Fibroblast of gingiva (primary cell): ENCODE measurements at regions not wholly inside any gene's neighbourhood (a gene's known extent, or its start where the extent isn't known, plus 50 kb on each side); places are given as distances from the start of the nearest gene placed in this dataset.

ENCODE experiments used
- DNase-seq: peaks from one replicate; pipeline ENCODE4 v3.0.0-alpha.2; 2011; ENCODE audit warnings: low read depth

DNA sequence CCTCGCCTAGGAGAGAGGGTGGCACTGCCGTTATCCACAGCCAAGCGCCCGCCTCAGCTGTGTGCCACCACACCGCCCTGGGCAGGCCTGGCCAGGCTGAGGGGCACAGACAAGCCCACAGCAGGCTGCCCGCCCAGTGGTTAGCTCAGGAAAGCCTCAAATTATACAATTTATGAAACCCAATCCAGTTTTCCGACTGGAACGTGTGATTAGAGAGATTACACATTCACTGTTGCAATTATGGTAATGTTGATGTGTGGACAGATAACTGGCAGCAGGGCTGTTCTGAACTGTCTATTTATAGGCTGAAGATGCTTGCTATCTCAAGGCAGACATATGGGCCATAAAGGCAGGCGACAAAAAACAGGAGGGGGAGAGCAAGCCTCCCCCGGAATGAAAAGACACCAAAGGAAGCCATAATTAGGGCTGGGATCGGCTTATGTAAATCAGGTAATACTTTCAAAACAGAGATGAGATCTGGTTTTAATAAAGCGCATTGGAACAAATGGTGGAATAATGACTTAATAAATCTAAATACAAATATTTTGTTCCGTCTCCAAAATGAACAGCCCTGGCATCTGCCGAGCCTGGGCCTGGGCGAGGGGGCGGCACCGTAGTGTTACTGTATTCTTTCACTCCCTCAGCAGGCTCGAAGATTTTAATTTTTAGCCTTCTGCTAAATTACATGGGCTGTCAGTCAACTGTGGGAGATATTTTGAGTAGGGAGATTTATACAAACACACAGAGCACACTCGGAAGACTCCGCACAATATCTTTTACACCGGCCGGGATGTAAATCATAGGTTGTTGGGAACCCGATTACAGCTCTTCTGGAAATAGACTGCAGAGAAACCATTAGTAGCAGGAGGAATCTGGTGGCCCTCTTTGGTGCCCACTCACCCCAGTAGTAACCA, 103.1 kb upstream of the TLE3 start:
- DNase-seq, result peak; percentile 12

- DNase-seq, result no peak
Measured at GRCh38 chr15:70199540-70200410, 102.1 kb upstream of the TLE3 start.

DNA sequence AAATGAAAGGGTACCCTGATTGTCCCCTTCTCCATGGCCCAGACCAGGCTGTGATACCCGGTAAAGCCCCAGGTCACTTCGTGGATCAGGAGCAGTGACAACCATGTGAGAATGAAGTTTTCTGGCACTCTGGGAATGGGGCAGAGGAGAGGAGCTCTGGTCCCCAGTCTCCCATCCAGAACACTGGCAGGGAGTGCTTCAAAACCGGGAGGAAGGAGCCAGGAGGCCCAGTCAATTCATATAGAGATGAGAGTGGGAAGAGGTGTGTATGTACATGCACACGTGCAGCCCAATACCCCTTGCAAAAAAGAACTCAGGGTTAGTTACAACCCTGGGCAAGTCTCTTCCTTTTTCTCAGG, 101.4 kb upstream of the TLE3 start:
- no peak for DNase-seq

DNA sequence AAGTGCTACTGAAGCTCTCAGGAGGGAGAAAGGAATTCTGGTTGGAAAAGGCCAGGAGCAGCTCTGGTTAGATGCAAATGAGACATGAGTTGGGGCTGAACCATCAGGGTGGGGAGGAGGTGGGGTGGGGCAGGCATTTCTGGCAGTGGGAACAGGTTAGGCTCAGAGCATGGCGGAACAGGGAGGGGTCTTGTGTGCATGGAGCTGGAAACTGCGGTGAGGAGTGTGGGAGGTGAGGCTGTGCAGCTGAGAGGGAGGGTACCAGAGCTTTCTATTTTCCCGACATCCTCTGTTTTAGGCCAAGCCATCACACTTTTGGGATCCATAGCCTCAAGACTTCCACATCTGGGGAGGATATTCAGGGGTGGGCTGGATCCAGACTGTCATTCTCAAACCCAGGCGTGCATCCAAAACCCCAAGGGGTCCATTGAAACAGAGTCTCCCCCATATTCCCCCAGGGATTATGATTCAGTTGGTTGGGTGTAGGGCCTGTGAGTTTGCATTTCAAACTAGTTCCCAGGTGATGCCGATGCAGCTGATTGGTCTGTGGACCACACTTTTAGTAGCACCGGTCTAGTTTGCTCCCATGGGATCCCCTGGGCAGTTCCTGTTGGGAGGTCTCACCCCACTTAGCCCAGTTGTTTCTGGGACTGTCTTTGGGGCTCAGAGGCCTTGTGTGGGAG, 100.9 kb upstream of the TLE3 start:
- DNase-seq, result no peak

- no peak for DNase-seq
Measured at GRCh38 chr15:70197945-70198361, 100.2 kb upstream of the TLE3 start.

DNA sequence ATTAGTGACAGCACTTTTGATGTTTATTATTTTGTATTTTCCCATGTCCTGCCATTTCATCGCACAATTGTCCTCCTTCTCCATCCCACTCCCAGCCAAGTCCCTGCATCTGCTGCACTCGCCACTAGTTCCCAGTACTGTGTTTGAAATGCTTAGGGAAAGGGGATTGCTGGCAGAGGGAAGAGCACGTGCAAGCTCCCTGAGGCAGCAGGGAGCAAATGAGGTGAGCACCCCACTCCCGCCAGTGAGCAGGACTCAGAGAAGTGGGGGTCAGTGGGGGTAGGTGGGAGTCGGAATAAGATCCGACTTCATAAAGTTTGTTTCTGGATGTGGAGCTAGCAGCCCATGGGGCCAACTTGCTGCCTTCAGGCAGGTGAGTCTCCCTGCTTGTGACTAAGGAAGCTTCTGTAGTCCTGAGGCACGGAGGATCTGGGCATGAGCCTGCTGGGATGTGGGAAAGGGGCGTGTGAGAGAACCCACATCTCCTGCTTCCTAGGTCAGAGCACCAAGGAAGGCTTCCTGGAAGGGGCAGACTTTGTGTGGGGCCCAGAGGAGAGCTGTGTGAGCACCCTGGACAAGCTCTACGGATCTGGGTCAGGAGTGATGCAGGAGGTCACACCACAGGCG, 99.7 kb upstream of the TLE3 start:
- no peak for DNase-seq

DNA sequence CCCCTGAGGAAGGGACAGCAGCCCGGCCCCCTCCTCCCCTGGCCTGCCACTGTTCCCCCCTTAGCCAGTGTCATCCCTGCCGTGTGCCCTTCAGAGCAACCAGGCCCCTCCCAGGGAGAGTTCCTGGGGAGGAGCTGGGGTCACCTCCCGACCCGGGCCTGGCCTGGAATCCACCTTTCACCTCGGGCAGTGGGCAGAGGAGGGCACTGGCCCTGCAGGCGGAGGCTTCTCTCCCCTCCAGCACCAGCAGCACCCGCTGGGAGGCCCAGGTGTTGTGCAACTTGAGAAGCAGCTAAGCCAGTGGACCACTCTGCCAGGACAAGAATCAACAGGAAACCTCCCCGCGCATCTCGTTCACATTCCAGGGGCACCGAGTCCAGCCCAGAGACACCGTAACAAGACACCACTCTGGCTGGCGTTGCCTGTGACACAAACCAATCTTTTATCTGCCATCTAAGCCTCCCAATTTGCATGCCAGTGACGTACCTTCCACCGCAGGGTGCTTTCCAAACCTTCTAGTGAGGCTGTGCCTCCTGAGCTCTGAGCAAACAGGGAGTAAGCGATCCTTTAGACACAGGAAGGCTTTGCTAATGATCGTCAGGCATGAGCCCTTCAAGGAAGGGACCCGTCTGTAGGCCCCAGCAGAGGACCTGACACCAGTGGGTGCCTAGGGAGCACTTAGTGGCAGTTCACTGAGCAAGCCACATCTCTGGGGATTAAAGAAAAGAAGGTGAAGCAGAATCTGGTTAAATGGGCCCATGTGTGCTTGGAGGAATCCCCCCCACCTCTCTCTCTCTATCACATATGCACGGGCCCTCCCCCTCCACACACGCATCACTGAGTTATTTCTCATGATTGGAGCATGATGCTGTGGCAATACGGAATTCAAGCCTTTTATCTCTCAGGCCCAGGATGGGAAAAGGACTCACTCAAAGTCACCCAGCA, 98.9 kb upstream of the TLE3 start:
- DNase-seq, result peak; percentile 63

- peak; percentile 78 for DNase-seq
Measured at GRCh38 chr15:70195587-70196305, 98.0 kb upstream of the TLE3 start.

DNA sequence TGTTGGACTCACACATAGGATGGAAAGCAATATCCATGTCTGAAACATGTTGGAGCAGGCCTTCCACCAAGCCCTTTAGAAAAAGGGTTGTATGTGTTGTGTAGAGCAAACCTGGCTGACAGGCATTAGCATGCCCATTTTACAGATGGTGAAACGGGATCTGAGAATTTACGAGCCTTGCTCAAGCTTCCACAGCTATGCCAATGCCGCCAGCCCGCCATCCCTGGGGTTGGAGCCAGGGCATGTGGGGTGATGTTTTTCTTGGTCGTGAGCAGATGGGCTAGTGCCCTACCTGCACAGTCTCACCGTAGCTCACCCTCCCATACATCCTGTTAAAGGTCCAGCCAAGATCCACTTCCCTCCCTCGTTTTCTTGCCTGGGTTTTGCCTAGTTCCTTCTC, 97.5 kb upstream of the TLE3 start:
- DNase-seq, result no peak

DNA sequence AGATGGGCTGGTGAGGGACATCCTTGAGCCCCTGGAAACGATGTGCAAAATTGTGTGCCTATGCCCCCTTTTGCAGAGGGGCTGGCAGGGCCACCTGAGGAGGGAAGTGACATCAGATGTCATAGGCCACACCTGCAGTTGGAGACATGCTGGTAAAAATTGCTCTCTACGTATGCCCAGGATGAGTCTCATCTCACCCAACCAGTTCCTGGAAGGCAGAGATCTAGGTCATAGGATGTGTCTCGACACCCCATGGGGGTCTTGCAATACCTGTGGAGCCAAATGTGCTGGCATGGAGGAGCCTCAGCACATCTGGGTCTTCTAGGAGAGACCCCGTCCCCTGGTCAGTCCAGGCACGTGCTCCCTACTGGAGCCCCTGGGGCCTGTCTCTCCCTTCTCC, 96.5 kb upstream of the TLE3 start:
- no peak for DNase-seq

DNA sequence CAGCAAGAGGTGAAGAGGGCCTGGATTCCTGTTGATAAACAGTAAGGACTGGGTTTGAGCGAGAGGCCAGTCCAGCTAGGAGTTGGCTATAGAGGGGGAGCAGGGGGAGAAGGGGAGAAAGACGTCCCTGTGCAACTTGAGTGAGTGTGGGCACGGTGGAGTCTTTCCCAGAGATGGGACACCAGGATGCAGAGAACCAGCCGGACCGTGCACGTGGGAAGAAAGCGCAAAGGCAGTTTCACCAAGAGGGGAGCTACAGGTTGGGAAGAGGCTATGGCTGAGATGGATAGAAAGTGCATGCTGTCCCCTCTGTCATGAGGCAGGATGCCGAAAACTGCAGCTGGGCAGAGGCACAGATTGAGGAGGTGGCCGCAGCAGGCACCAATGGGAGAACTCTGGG, 96.0 kb upstream of the TLE3 start:
- no peak for DNase-seq

DNA sequence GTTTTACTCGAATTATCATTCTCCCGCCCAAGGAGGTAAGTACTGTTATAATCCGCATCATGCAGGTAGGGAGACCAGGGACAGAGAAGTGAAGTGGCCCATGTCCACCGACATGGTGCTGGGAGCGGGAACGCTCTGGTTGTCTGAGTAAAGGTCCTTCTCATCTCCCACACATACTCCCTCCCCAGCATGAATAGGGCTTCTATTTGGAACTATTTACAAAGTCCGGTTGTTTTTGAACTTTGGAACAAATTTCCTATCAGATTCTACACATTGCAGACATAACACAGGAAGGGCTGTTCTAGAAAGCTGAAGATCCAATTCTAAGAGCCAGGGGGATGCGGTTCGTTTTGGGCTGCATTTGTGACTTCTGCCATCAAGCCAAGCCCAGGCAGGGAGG, 94.8 kb upstream of the TLE3 start:
- no peak for DNase-seq

- DNase-seq, result no peak
Measured at GRCh38 chr15:70192041-70192440, 94.3 kb upstream of the TLE3 start.

- DNase-seq, result no peak
Measured at GRCh38 chr15:70190965-70191364, 93.2 kb upstream of the TLE3 start.

- no peak for DNase-seq
Measured at GRCh38 chr15:70189826-70190695, 92.3 kb upstream of the TLE3 start.

GRCh38 chr15:70188286-70188685, 90.6 kb upstream of the TLE3 start:
- no peak for DNase-seq

- DNase-seq, result no peak
Measured at GRCh38 chr15:70187331-70187730, 89.6 kb upstream of the TLE3 start.

GRCh38 chr15:70186152-70186551, 88.4 kb upstream of the TLE3 start:
- DNase-seq, result no peak

GRCh38 chr15:70185251-70185711, 87.6 kb upstream of the TLE3 start:
- DNase-seq, result no peak
